GM12872 (cell line): ENCODE measurements at regions not wholly inside any gene's neighbourhood (a gene's known extent, or its start where the extent isn't known, plus 50 kb on each side); places are given as distances from the start of the nearest gene placed in this dataset.

Source experiments
- TF ChIP-seq, protein P1 (sequence below): IDR thresholded peaks from 3 replicates; pipeline ENCODE4 v1.5.1; 2011; ENCODE audit warnings: low read depth, mild to moderate bottlenecking, low read length, moderate library complexity; ENCODE audit not compliant: insufficient read depth

DNA sequence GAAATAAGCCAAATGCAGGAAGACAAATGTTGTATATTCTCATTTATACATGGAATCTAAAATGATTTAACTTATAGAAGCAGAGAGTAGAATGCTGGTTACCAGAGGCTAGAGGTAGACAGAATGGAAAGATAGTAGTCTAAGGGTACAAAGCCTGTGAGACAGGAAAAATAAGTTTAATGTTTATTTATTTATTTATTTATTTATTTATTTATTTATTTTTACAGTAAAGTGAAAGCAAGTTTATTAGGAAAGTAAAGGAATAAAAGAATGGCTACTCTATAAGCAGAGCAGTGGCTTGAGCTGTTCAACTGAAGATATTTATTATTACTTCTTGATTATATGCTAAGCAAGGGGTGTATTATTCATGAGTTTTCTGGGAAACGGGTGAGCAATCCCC is 203.2 kb downstream of the LAS1L start:
- TF ChIP-seq, protein P1, sequence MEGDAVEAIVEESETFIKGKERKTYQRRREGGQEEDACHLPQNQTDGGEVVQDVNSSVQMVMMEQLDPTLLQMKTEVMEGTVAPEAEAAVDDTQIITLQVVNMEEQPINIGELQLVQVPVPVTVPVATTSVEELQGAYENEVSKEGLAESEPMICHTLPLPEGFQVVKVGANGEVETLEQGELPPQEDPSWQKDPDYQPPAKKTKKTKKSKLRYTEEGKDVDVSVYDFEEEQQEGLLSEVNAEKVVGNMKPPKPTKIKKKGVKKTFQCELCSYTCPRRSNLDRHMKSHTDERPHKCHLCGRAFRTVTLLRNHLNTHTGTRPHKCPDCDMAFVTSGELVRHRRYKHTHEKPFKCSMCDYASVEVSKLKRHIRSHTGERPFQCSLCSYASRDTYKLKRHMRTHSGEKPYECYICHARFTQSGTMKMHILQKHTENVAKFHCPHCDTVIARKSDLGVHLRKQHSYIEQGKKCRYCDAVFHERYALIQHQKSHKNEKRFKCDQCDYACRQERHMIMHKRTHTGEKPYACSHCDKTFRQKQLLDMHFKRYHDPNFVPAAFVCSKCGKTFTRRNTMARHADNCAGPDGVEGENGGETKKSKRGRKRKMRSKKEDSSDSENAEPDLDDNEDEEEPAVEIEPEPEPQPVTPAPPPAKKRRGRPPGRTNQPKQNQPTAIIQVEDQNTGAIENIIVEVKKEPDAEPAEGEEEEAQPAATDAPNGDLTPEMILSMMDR: no peak

GRCh38 chrX:65300104-65300809 is 234.3 kb downstream of the LAS1L start:
- TF ChIP-seq, protein P1: no peak

DNA sequence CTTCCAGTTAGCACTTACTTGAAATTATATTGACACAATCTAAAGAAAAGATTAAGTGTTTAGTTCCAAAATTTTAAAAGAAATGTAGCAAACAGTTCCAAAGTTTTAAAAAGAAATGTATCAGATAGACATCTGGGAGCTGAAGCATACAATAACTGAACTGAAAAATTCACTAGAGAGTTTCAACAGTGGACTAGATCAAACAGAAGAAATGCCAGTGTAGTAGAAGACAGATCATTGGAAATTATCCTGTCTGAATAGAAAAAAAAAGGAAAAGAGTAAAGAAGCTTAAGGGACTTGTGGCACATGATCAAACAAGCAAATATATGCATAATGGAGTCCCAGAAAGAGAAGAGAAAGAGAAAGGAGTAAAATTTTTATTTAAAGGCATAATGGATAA is 261.4 kb downstream of the LAS1L start:
- TF ChIP-seq, protein P1: no peak

DNA sequence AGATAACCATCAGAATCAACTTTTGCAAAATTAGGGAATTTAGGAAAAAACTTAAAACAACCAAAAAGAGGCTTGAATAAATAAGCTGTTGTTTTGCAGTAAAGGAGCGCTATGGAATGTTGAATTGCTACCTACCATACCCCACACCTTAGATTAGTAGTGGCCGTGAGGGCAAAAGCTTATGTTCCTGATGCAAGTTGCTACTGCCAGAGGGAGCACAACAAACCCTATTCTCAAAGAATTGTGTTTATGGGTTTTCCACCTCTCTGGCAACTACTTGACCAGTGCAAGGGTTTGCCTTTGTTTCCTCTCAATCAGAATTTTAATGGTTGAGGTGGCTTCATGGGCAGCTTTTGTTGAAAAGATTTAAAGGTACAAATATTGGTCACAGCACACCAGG is 268.1 kb downstream of the LAS1L start:
- TF ChIP-seq, protein P1: no peak

- TF ChIP-seq, protein P1: no peak
Measured at GRCh38 chrX:65253817-65254216, 277.6 kb upstream of the ZC4H2 start.

- TF ChIP-seq, protein P1: no peak
Measured at GRCh38 chrX:65241059-65241721, 264.9 kb upstream of the ZC4H2 start.

GRCh38 chrX:65203545-65203944 is 227.3 kb upstream of the ZC4H2 start:
- TF ChIP-seq, protein P1: no peak
